ENCODE measurements at regions not wholly inside any gene's neighbourhood (a gene's known extent, or its start where the extent isn't known, plus 50 kb on each side); places are given as distances from the start of the nearest gene placed in this dataset.
"Not testable (repeated sequence)": the region's sequence is repeated elsewhere in the genome, so short reads cannot be mapped to it uniquely, and the experiment has no call there.

DNA sequence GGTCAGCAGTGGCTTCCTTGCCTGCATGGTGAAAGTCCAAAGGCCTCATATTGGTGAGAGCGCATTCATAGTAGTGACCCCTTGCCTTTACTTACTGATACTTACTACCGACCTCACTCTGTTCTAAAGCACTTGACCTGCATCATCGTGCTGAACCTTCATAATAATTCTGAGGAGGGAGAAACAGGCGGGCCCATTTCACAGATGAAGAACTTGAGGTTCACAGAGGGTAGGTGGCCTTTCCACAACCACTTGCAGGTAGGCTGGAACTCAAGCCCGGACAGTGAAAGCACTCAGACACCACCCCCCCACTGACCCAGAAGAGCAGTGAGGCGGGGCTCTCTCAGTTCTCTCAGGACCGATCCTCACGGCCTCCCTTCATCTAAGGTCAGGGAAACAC, 149.4 kb upstream of the CHST15 start:
- H3K4me3 Mint-ChIP-seq = no peak overlapping the region
- no peaks in the 10 kb centered on the region for H3K9me3 ChIP-seq (ENCODE audit: control insufficient read depth, low read length)
- DNase-seq = no peak
- H3K27ac ChIP-seq (ENCODE audit: low read depth, low read length) = no peak overlapping the region
- H3K4me1 Mint-ChIP-seq = no peaks in the 10 kb centered on the region
- TF ChIP-seq, protein P1, sequence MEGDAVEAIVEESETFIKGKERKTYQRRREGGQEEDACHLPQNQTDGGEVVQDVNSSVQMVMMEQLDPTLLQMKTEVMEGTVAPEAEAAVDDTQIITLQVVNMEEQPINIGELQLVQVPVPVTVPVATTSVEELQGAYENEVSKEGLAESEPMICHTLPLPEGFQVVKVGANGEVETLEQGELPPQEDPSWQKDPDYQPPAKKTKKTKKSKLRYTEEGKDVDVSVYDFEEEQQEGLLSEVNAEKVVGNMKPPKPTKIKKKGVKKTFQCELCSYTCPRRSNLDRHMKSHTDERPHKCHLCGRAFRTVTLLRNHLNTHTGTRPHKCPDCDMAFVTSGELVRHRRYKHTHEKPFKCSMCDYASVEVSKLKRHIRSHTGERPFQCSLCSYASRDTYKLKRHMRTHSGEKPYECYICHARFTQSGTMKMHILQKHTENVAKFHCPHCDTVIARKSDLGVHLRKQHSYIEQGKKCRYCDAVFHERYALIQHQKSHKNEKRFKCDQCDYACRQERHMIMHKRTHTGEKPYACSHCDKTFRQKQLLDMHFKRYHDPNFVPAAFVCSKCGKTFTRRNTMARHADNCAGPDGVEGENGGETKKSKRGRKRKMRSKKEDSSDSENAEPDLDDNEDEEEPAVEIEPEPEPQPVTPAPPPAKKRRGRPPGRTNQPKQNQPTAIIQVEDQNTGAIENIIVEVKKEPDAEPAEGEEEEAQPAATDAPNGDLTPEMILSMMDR (conservative IDR thresholded peaks at IDR 0.05) = no peak
- 85 to 96% methylated on average over 8 of the region's 8 CpGs for WGBS, 2 experiments (ENCODE audit: insufficient coverage in 1 of 2, insufficient read length in 1 of 2)
- no peak overlapping the region for H3K9ac ChIP-seq (ENCODE audit: extremely low read depth, low read length, poor library complexity, severe bottlenecking)
- H3K36me3 ChIP-seq (ENCODE audit: control insufficient read depth, insufficient read depth, low read length) = no peaks in the 10 kb centered on the region
- peaks cover 1% of the 10 kb centered on the region for H3K9me3 Mint-ChIP-seq
- no peaks in the 10 kb centered on the region for H3K4me1 ChIP-seq (ENCODE audit: control insufficient read depth, insufficient read depth, low read length)
- no peak overlapping the region for H3K4me3 ChIP-seq (ENCODE audit: low read length)
- no peaks in the 10 kb centered on the region for H3K27me3 ChIP-seq (ENCODE audit: control insufficient read depth, insufficient read depth, low read length, poor library complexity, severe bottlenecking)
- H3K36me3 Mint-ChIP-seq (ENCODE audit: low read depth) = no peaks in the 10 kb centered on the region
- H3K27ac Mint-ChIP-seq = no peak overlapping the region
- H3K27me3 Mint-ChIP-seq (ENCODE audit: insufficient read depth) = no peaks in the 10 kb centered on the region

DNA sequence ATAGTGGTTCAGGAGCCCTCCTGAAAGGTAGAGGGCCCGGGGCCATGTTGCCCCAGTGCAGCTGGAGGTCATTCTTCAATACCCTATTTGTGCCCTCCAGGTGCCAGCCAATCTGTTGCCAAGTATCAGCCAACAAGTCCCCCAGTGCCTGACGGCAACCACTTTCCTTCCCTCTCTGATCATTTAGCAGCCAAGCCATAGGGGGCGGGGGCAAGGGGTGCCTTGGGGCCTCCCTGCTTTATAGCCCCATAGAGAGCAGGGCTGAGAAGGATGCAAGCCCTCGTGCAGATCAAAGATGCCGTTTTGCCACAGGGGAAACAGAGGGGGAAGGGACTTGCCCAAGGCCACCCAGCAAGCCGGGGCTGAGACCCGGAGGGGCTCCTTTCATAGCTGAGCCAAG, 149.0 kb upstream of the CHST15 start:
- TF ChIP-seq, protein P1 (conservative IDR thresholded peaks at IDR 0.05) = no peak
- Mint-ChIP-seq H3K4me1 (no peaks in the 10 kb centered on the region), H3K27ac (no peak overlapping the region), H3K36me3 (ENCODE audit: low read depth) (no peaks in the 10 kb centered on the region), H3K9me3 (peaks cover 1% of the 10 kb centered on the region), H3K4me3 (no peak overlapping the region), H3K27me3 (ENCODE audit: insufficient read depth) (no peaks in the 10 kb centered on the region)
- H3K27ac ChIP-seq (ENCODE audit: low read depth, low read length) = no peak overlapping the region
- no peak for DNase-seq
- no peaks in the 10 kb centered on the region for H3K4me1 ChIP-seq (ENCODE audit: control insufficient read depth, insufficient read depth, low read length)
- H3K36me3 ChIP-seq (ENCODE audit: control insufficient read depth, insufficient read depth, low read length) = no peaks in the 10 kb centered on the region
- H3K4me3 ChIP-seq (ENCODE audit: low read length) = no peak overlapping the region
- H3K27me3 ChIP-seq (ENCODE audit: control insufficient read depth, insufficient read depth, low read length, poor library complexity, severe bottlenecking) = no peaks in the 10 kb centered on the region
- H3K9me3 ChIP-seq (ENCODE audit: control insufficient read depth, low read length) = no peaks in the 10 kb centered on the region
- no peak overlapping the region for H3K9ac ChIP-seq (ENCODE audit: extremely low read depth, low read length, poor library complexity, severe bottlenecking)
- whole genome bisulfite sequencing, 2 experiments (ENCODE audit: insufficient coverage in 1 of 2, insufficient read length in 1 of 2) = 86 to 88% methylated on average over 3 to 7 of the region's 7 CpGs

DNA sequence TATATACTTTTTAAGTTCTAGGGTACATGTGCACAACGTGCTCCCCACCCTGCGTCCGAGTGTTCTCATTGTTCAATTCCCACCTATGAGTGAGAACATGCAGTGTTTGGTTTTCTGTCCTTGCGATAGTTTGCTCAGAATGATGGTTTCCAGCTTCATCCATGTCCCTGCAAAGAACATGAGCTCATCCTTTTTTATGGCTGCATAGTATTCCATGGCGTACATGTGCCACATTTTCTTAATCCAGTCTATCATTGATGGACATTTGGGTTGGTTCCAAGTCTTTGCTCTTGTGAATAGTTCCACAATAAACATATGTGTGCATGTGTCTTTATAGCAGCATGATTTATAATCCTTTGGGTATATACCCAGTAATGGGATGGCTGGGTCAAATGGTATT, 148.1 kb upstream of the CHST15 start:
- not testable (repeated sequence) for H3K4me1 ChIP-seq (ENCODE audit: control insufficient read depth, insufficient read depth, low read length); H3K36me3 ChIP-seq (ENCODE audit: control insufficient read depth, insufficient read depth, low read length); H3K27ac ChIP-seq (ENCODE audit: low read depth, low read length); H3K27me3 Mint-ChIP-seq (ENCODE audit: insufficient read depth); H3K4me1 Mint-ChIP-seq; H3K9ac ChIP-seq (ENCODE audit: extremely low read depth, low read length, poor library complexity, severe bottlenecking); H3K27me3 ChIP-seq (ENCODE audit: control insufficient read depth, insufficient read depth, low read length, poor library complexity, severe bottlenecking); DNase-seq; H3K9me3 Mint-ChIP-seq; H3K9me3 ChIP-seq (ENCODE audit: control insufficient read depth, low read length); H3K27ac Mint-ChIP-seq; H3K36me3 Mint-ChIP-seq (ENCODE audit: low read depth); H3K4me3 ChIP-seq (ENCODE audit: low read length); H3K4me3 Mint-ChIP-seq
- 100% methylated on average over 1 to 5 of the region's 5 CpGs for WGBS, 2 experiments (ENCODE audit: insufficient coverage in 1 of 2, insufficient read length in 1 of 2)

DNA sequence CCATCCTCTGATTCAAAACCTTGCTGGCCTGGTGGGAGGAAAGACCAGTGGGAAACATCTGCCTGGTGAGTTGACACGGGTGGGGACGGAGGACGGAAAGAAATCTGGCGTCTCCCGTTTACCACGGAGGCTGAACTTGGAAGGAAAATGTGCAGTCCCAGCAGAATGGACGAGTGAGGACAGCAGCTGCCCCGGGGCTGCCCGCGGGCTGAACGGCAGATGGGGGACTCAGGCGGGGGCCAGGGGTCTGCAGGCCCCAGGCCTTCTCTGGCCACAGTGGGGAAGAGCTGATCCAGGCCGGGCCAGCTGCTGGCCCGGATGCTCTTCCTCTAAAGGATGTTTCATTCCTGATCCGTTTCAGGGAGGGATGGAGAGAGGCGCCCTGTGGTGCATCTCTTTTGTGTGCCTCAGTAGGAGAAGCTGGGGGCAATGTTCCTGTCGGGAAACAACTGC, 147.5 kb upstream of the CHST15 start:
- Histone ChIP-seq H3K27me3 (ENCODE audit: control insufficient read depth, insufficient read depth, low read length, poor library complexity, severe bottlenecking) (no peaks in the 10 kb centered on the region), H3K9me3 (ENCODE audit: control insufficient read depth, low read length) (no peaks in the 10 kb centered on the region), H3K36me3 (ENCODE audit: control insufficient read depth, insufficient read depth, low read length) (no peaks in the 10 kb centered on the region), H3K9ac (ENCODE audit: extremely low read depth, low read length, poor library complexity, severe bottlenecking) (no peak overlapping the region), H3K4me3 (ENCODE audit: low read length) (no peak overlapping the region), H3K4me1 (ENCODE audit: control insufficient read depth, insufficient read depth, low read length) (no peaks in the 10 kb centered on the region), H3K27ac (ENCODE audit: low read depth, low read length) (no peak overlapping the region)
- H3K27ac Mint-ChIP-seq = no peak overlapping the region
- 59 to 66% methylated on average over 14 to 17 of the region's 17 CpGs for WGBS, 2 experiments (ENCODE audit: insufficient coverage in 1 of 2, insufficient read length in 1 of 2)
- H3K27me3 Mint-ChIP-seq (ENCODE audit: insufficient read depth) = no peaks in the 10 kb centered on the region
- no peak overlapping the region for H3K4me3 Mint-ChIP-seq
- no peaks in the 10 kb centered on the region for H3K36me3 Mint-ChIP-seq (ENCODE audit: low read depth)
- DNase-seq = no peak
- no peaks in the 10 kb centered on the region for H3K4me1 Mint-ChIP-seq
- TF ChIP-seq, protein P1 (conservative IDR thresholded peaks at IDR 0.05) = no peak
- peaks cover 1% of the 10 kb centered on the region for H3K9me3 Mint-ChIP-seq
